Kidney (tissue), 13 donors: ENCODE measurements at regions not wholly inside any gene's neighbourhood (a gene's known extent, or its start where the extent isn't known, plus 50 kb on each side); places are given as distances from the start of the nearest gene placed in this dataset.

Source experiments
- DNase-seq, 5 donors: peaks; one replicate each; pipeline ENCODE4 v3.0.0-alpha.2; 2013 to 2020
- FAIRE-seq: peaks from 2 replicates; lab custom pipeline; 2012; peaks lifted over from hg19 to GRCh38; lab: Jason Lieb, UNC
- H3K27ac ChIP-seq, 2 donors: one replicate each; pipeline ENCODE4 v1.7.0; 2013; ENCODE audit warnings: low read depth in 2 of 2, low read length in 2 of 2, inconsistent platforms in 1 of 2
- H3K27me3 ChIP-seq: one replicate; pipeline ENCODE4 v1.7.1; 2013; ENCODE audit warnings: low read length, inconsistent platforms; ENCODE audit not compliant: control insufficient read depth, insufficient read depth
- H3K36me3 ChIP-seq, 3 donors: one replicate each; pipeline versions ENCODE4 v1.7.0 to v1.7.1; 2013; ENCODE audit warnings: low read length in 3 of 3, control low read depth in 1 of 3, inconsistent platforms in 1 of 3; ENCODE audit not compliant: insufficient read depth in 3 of 3, control insufficient read depth in 2 of 3
- H3K4me1 ChIP-seq, 3 donors: one replicate each; pipeline versions ENCODE4 v1.7.0 to v1.7.1; 2013; ENCODE audit warnings: low read length in 3 of 3, inconsistent platforms in 1 of 3, low read depth in 1 of 3; ENCODE audit not compliant: control insufficient read depth in 2 of 3, insufficient read depth in 2 of 3
- H3K4me3 ChIP-seq, 3 donors: one replicate each; pipeline versions ENCODE4 v1.7.0 to v1.8.1; 2013; ENCODE audit warnings: low read length in 3 of 3, control low read depth in 1 of 3, inconsistent platforms in 1 of 3
- H3K9ac ChIP-seq, 3 donors: one replicate each; pipeline versions ENCODE4 v1.7.0 to v1.7.1; 2013; ENCODE audit warnings: low read length in 3 of 3, control low read depth in 1 of 3, inconsistent platforms in 1 of 3
- H3K9me3 ChIP-seq, 3 donors: one replicate each; pipeline versions ENCODE4 v1.7.0 to v1.7.1; 2013; ENCODE audit warnings: low read length in 3 of 3, control low read depth in 1 of 3, inconsistent platforms in 1 of 3; ENCODE audit not compliant: control insufficient read depth in 2 of 3, insufficient read depth in 1 of 3
- CTCF ChIP-seq: IDR thresholded peaks from 3 replicates; pipeline ENCODE4 v1.5.1; 2012; ENCODE audit warnings: mild to moderate bottlenecking, moderate library complexity, borderline replicate concordance; ENCODE audit not compliant: insufficient read depth; ENCODE audit errors: extremely low read depth
- intact Hi-C: fragments of 100-400 bp; cut with DNase I; formaldehyde crosslinking; loops from one replicate; pipeline ENCODE4 v1.11.1; 2022
- donor health status: control.
- donor health status: control.
- donor health status: control.
- donor health status: control.
- donor health status: control.
- donor health status: DM: yes; HTN: yes; CAD: no.
- donor health status: Normal renal cell carcinoma (clear cell type).

DNA sequence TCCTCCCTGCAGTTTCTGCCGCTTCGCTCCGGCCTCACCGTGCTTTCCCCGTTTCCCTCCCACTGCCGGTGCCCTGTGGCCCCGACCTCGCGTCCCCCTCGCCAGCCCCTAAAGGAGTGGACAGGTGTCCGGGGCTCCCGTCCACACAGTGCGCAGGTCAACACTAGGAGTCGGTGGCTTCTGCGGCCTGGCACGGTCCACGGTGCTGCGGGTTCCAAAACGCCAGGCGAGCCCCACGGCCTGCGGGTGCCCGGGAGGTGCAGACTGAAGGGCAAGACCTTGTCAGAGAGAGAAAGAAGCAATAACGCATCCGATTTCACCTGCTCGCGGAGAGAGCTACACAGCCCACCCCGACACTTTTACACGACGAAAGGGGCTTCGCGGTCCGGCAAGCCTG is 588.7 kb upstream of the SALL3 start:
- H3K4me3 ChIP-seq, result no peak overlapping the region
- no peak overlapping the region for H3K9ac ChIP-seq
- no peaks in the 10 kb centered on the region for H3K27me3 ChIP-seq
- H3K27ac ChIP-seq, result no peak overlapping the region
- peaks cover 0 to 9% (median 0%) of the 10 kb centered on the region in 3 donors for H3K9me3 ChIP-seq
- H3K4me1 ChIP-seq, result no peaks in the 10 kb centered on the region
- intact Hi-C loops, result no loop called here
- H3K36me3 ChIP-seq, result no peaks in the 10 kb centered on the region
- FAIRE-seq (no peak), DNase-seq (peak in 3 of 5 donors; percentile 24 to 36 (median 26))
- TF ChIP-seq CTCF, result no peak

GRCh38 chr18:78393086-78393862 is 586.3 kb upstream of the SALL3 start:
- FAIRE-seq, result no peak

DNA sequence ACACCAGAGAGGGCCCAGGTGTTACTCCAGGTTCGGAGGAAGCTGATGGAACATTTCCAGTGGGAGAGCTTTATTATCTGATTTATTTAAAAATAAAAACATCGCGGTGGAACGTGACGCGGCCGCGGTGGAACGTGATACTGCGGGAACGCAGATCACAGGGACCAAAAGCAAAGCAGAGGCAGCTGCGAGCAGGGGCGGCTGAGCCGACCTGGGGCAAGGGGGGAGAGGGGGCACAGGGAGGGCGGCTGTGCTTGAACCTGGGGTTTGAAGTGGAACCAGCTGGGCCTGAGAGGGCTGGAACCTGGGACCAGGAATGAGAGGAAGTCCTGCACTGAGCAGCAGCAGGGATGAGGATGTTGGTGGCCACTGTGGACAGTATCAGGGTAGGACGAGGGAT is 583.5 kb upstream of the SALL3 start:
- no peak overlapping the region for H3K27ac ChIP-seq
- no peaks in the 10 kb centered on the region for H3K27me3 ChIP-seq

More at GRCh38 chr18:78393086-78393862, 586.3 kb upstream of the SALL3 start:
- no peak overlapping the region for H3K9ac ChIP-seq
- no peak overlapping the region for H3K27ac ChIP-seq
- H3K9me3 ChIP-seq, result peaks cover 0 to 4% (median 0%) of the 10 kb centered on the region in 3 donors
- intact Hi-C loops, result no loop called here
- H3K4me3 ChIP-seq, result no peak overlapping the region
- H3K27me3 ChIP-seq, result no peaks in the 10 kb centered on the region
- DNase-seq, result no peak
- no peak for TF ChIP-seq CTCF
- no peaks in the 10 kb centered on the region for H3K4me1 ChIP-seq
- H3K36me3 ChIP-seq, result no peaks in the 10 kb centered on the region

More for the DNA sequence above, 583.5 kb upstream of the SALL3 start:
- TF ChIP-seq CTCF, result no peak
- DNase-seq (no peak), FAIRE-seq (no peak)
- Histone ChIP-seq H3K4me1 (no peaks in the 10 kb centered on the region), H3K9me3 (peaks cover 0 to 4% (median 0%) of the 10 kb centered on the region in 3 donors), H3K4me3 (no peak overlapping the region), H3K36me3 (no peaks in the 10 kb centered on the region), H3K9ac (no peak overlapping the region)
- intact Hi-C loops, result no loop called here
